HS-27A (cell line): ENCODE measurements at regions not wholly inside any gene's neighbourhood (a gene's known extent, or its start where the extent isn't known, plus 50 kb on each side); places are given as distances from the start of the nearest gene placed in this dataset.

ENCODE experiments used
- DNase-seq: peaks from one replicate; pipeline ENCODE4 v3.0.0-alpha.2; 2012; ENCODE audit warnings: low read depth, missing footprints

- peak; percentile 83 for DNase-seq
These were observed 236.9 kb downstream of the AR start for GRCh38 chrX:67780694-67781109.

- DNase-seq, result no peak
These were observed 237.3 kb downstream of the AR start for GRCh38 chrX:67781132-67781531.

GRCh38 chrX:67784712-67785111 is 240.9 kb downstream of the AR start:
- no peak for DNase-seq

- no peak for DNase-seq
These were observed 243.4 kb downstream of the AR start for GRCh38 chrX:67787196-67787595.

GRCh38 chrX:67789536-67789935 is 245.7 kb downstream of the AR start:
- no peak for DNase-seq
